MM.1S (cell line): ENCODE measurements at regions not wholly inside any gene's neighbourhood (a gene's known extent, or its start where the extent isn't known, plus 50 kb on each side); places are given as distances from the start of the nearest gene placed in this dataset.

Source experiments
- DNase-seq: peaks from one replicate; pipeline ENCODE4 v3.0.0-alpha.2; 2015
- H2AFZ ChIP-seq: fragments of 300-600 bp; sonication (generic); 2 replicates; pipeline ENCODE4 v1.6.0; 2016; ENCODE audit warnings: antibody characterized with exemption, low read length
- H3F3A ChIP-seq: fragments of 300-600 bp; sonication (generic); 2 replicates; pipeline ENCODE4 v1.6.1; 2016; ENCODE audit warnings: mild to moderate bottlenecking, antibody characterized with exemption, low read length, moderate library complexity, mixed read lengths; ENCODE audit not compliant: insufficient read depth
- H3K27ac ChIP-seq: fragments of 300-600 bp; sonication (generic); 2 replicates; pipeline ENCODE4 v1.5.1; 2016; ENCODE audit warnings: mild to moderate bottlenecking, low read length
- H3K27me3 ChIP-seq: fragments of 300-600 bp; sonication (generic); replicated peaks from 2 replicates; pipeline ENCODE4 v1.6.0; 2016; ENCODE audit warnings: low read length; ENCODE audit not compliant: insufficient read depth
- H3K36me3 ChIP-seq: fragments of 300-600 bp; sonication (generic); replicated peaks from 2 replicates; pipeline ENCODE4 v1.6.1; 2016; ENCODE audit warnings: mild to moderate bottlenecking, low read length, mixed read lengths; ENCODE audit not compliant: insufficient read depth
- H3K4me1 ChIP-seq: fragments of 300-600 bp; sonication (generic); 2 replicates; pipeline ENCODE4 v1.6.1; 2016; ENCODE audit warnings: low read length, mixed read lengths
- H3K4me2 ChIP-seq: fragments of 300-600 bp; sonication (generic); 2 replicates; pipeline ENCODE4 v1.6.0; 2016; ENCODE audit warnings: low read depth, low read length
- H3K4me3 ChIP-seq: fragments of 300-600 bp; sonication (generic); 2 replicates; pipeline ENCODE4 v1.5.1; 2016; ENCODE audit warnings: low read length, mixed read lengths
- H3K79me2 ChIP-seq: fragments of 300-600 bp; sonication (generic); 2 replicates; pipeline ENCODE4 v1.6.1; 2016; ENCODE audit warnings: mixed run types, low read length, mixed read lengths
- H3K9ac ChIP-seq: fragments of 300-600 bp; sonication (generic); 2 replicates; pipeline ENCODE4 v1.6.1; 2016; ENCODE audit warnings: low read length, mixed read lengths
- H3K9me2 ChIP-seq: fragments of 300-600 bp; sonication (generic); replicated peaks from 2 replicates; pipeline ENCODE4 v1.6.1; 2016; ENCODE audit warnings: mild to moderate bottlenecking, low read length, mixed read lengths; ENCODE audit not compliant: insufficient read depth
- H3K9me3 ChIP-seq: fragments of 300-600 bp; sonication (generic); replicated peaks from 2 replicates; pipeline ENCODE4 v1.6.1; 2016; ENCODE audit warnings: mild to moderate bottlenecking, low read length, mixed read lengths; ENCODE audit not compliant: insufficient read depth
- H4K20me1 ChIP-seq: fragments of 300-600 bp; sonication (generic); 2 replicates; pipeline ENCODE4 v1.6.1; 2016; ENCODE audit warnings: mild to moderate bottlenecking, low read length, moderate library complexity, mixed read lengths; ENCODE audit not compliant: insufficient read depth
- EZH2 ChIP-seq: fragments of 300-600 bp; sonication (generic); optimal IDR thresholded peaks from 2 replicates; pipeline ENCODE3; 2017; ENCODE audit warnings: low read depth, mild to moderate bottlenecking, antibody characterized with exemption, low read length, mixed read lengths
- EZH2phosphoT487 ChIP-seq: fragments of 300-600 bp; sonication (generic); IDR thresholded peaks from 2 replicates; pipeline ENCODE4 v1.6.1; 2018; ENCODE audit warnings: antibody characterized with exemption, low read length
- TF ChIP-seq, protein P1 (sequence below): fragments of 300-600 bp; sonication (generic); IDR thresholded peaks from 2 replicates; pipeline ENCODE4 v1.5.1; 2016; ENCODE audit warnings: antibody characterized with exemption, low read length, mixed read lengths

DNA sequence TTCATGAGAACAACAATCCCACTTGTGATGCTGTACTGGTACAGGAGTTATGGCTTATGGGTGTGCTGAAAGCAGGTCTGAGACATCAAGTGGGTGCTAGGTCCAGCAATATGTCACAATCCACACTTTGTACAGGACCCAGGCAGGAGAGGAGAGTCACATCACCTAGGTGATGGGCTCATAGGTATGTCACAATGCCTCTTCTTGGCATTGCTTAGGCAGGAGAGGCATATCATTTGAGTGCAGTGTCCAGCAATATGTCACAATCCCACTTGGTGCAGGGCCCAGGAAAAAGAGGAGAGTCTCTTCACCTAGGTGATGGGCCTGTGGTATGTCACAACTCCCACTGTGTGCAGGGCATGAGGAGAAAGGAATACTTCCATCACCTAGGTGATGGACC, 2110.0 kb downstream of the TP53TG3F start:
- Histone ChIP-seq H3K4me1 (no peaks in the 10 kb centered on the region), H3K27ac (no peak overlapping the region), H4K20me1 (no peaks in the 10 kb centered on the region), H3K4me3 (no peak overlapping the region), H3K9ac (no peak overlapping the region), H3K9me2 (no peaks in the 10 kb centered on the region), H3K79me2 (no peaks in the 10 kb centered on the region), H3K9me3 (no peaks in the 10 kb centered on the region), H3K4me2 (no peak overlapping the region), H3K27me3 (no peaks in the 10 kb centered on the region), H2AFZ (no peak overlapping the region), H3F3A (no peaks in the 10 kb centered on the region), H3K36me3 (no peaks in the 10 kb centered on the region)
- no peak for DNase-seq
- TF ChIP-seq EZH2 (no peak), EZH2phosphoT487 (no peak)
- TF ChIP-seq, protein P1, sequence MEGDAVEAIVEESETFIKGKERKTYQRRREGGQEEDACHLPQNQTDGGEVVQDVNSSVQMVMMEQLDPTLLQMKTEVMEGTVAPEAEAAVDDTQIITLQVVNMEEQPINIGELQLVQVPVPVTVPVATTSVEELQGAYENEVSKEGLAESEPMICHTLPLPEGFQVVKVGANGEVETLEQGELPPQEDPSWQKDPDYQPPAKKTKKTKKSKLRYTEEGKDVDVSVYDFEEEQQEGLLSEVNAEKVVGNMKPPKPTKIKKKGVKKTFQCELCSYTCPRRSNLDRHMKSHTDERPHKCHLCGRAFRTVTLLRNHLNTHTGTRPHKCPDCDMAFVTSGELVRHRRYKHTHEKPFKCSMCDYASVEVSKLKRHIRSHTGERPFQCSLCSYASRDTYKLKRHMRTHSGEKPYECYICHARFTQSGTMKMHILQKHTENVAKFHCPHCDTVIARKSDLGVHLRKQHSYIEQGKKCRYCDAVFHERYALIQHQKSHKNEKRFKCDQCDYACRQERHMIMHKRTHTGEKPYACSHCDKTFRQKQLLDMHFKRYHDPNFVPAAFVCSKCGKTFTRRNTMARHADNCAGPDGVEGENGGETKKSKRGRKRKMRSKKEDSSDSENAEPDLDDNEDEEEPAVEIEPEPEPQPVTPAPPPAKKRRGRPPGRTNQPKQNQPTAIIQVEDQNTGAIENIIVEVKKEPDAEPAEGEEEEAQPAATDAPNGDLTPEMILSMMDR: no peak

DNA sequence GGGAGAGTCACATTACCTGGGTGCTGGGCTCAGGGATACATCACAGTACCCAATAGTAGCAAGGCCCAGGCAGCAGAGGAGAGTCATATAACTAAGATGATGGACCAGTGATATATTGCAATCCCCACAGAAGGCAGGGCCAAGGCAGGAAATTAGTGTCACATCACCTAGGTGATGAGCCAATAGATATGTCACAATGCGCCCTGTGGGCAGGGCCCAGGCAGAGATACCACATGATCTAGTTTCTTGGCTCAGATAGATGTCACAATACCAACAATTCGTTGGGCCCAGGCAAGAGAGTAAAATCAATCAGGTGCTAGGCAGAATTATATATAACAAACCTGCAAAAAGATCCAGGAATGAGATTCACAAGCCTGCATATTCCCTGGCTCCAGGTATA, 2111.5 kb downstream of the TP53TG3F start:
- DNase-seq: no peak
- Histone ChIP-seq H3K4me1 (no peaks in the 10 kb centered on the region), H3K9ac (no peak overlapping the region), H3K4me3 (no peak overlapping the region), H3K27me3 (no peaks in the 10 kb centered on the region), H4K20me1 (no peaks in the 10 kb centered on the region), H3K36me3 (no peaks in the 10 kb centered on the region), H3K9me2 (no peaks in the 10 kb centered on the region), H3K9me3 (no peaks in the 10 kb centered on the region), H3K4me2 (no peak overlapping the region), H3F3A (no peaks in the 10 kb centered on the region), H2AFZ (no peak overlapping the region), H3K79me2 (no peaks in the 10 kb centered on the region), H3K27ac (no peak overlapping the region)
- TF ChIP-seq EZH2phosphoT487: no peak
- no peak for TF ChIP-seq EZH2
- TF ChIP-seq, protein P1: no peak

DNA sequence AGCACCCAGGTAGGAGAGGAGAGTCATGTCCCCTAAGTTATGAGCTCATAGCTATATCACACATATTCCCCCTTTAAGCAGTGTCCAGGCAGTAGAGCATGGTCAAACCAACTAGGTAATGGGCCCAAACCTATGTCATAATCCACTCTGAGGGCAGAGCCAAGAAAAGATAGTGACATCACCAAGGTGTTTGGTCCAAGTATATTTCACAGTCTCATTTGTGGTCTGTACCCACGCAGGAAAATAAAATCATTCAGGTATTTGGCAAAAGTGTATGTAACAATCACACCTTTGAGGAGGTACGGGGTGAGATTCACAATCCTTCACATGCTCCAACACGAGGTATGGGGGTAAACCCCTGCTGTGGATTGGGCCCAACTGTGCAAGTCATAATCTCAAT, 2112.8 kb downstream of the TP53TG3F start:
- Histone ChIP-seq H3F3A (no peaks in the 10 kb centered on the region), H3K9ac (no peak overlapping the region), H3K4me3 (no peak overlapping the region), H3K9me3 (no peaks in the 10 kb centered on the region), H4K20me1 (no peaks in the 10 kb centered on the region), H3K27me3 (no peaks in the 10 kb centered on the region), H3K36me3 (no peaks in the 10 kb centered on the region), H2AFZ (no peak overlapping the region), H3K27ac (no peak overlapping the region), H3K79me2 (no peaks in the 10 kb centered on the region), H3K4me1 (no peaks in the 10 kb centered on the region), H3K9me2 (no peaks in the 10 kb centered on the region), H3K4me2 (no peak overlapping the region)
- no peak for TF ChIP-seq EZH2
- no peak for TF ChIP-seq EZH2phosphoT487
- TF ChIP-seq, protein P1: no peak
- DNase-seq: no peak
